ENCODE measurements at regions not wholly inside any gene's neighbourhood (a gene's known extent, or its start where the extent isn't known, plus 50 kb on each side); places are given as distances from the start of the nearest gene placed in this dataset.

- peaks cover 0 to 11% (median 7%) of the 10 kb centered on the region in 4 donors for H3K4me1 ChIP-seq (ENCODE audit: control insufficient read depth in 4 of 4, insufficient read depth in 4 of 4, low read length in 3 of 4)
- no peaks in the 10 kb centered on the region for H3K36me3 ChIP-seq (ENCODE audit: control insufficient read depth in 4 of 4, insufficient read depth in 3 of 4, low read depth in 1 of 4, low read length in 3 of 4)
- 92% methylated on average over 5 of the region's 5 CpGs for WGBS
- TF ChIP-seq JUND (IDR thresholded peaks at IDR 0.05) (no peak), RXRA (IDR thresholded peaks at IDR 0.05) (no peak), GABPA (IDR thresholded peaks at IDR 0.05 in 1 of 2, conservative IDR thresholded peaks at IDR 0.05 in 1 of 2) (no peak), FOXA1 (IDR thresholded peaks at IDR 0.05) (no peak), RAD21 (IDR thresholded peaks at IDR 0.05) (no peak), ZBTB33 (IDR thresholded peaks at IDR 0.05) (no peak), EGR1 (IDR thresholded peaks at IDR 0.05; ENCODE audit: low read depth in 2 of 2) (no peak), MAX (IDR thresholded peaks at IDR 0.05) (no peak), TAF1 (conservative IDR thresholded peaks at IDR 0.05) (no peak), NR2F2 (IDR thresholded peaks at IDR 0.05) (no peak)
- TF ChIP-seq, protein P1, sequence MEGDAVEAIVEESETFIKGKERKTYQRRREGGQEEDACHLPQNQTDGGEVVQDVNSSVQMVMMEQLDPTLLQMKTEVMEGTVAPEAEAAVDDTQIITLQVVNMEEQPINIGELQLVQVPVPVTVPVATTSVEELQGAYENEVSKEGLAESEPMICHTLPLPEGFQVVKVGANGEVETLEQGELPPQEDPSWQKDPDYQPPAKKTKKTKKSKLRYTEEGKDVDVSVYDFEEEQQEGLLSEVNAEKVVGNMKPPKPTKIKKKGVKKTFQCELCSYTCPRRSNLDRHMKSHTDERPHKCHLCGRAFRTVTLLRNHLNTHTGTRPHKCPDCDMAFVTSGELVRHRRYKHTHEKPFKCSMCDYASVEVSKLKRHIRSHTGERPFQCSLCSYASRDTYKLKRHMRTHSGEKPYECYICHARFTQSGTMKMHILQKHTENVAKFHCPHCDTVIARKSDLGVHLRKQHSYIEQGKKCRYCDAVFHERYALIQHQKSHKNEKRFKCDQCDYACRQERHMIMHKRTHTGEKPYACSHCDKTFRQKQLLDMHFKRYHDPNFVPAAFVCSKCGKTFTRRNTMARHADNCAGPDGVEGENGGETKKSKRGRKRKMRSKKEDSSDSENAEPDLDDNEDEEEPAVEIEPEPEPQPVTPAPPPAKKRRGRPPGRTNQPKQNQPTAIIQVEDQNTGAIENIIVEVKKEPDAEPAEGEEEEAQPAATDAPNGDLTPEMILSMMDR (IDR thresholded peaks at IDR 0.05; ENCODE audit: low read depth, low read length, missing input control) = no peak
- H3K9me3 ChIP-seq (ENCODE audit: control insufficient read depth in 4 of 4, low read length in 3 of 4) = no peaks in the 10 kb centered on the region
- DNase-seq (ENCODE audit: low spot score) = no peak
- no peak overlapping the region for H3K27ac ChIP-seq (ENCODE audit: low read depth in 1 of 2, low read length in 2 of 2)
- no peak overlapping the region for H3K9ac ChIP-seq (ENCODE audit: low read depth in 1 of 2, low read length in 2 of 2)
- no peaks in the 10 kb centered on the region for H3K27me3 ChIP-seq (ENCODE audit: control insufficient read depth in 4 of 4, insufficient read depth in 4 of 4, low read length in 3 of 4)
- H3K4me3 ChIP-seq (ENCODE audit: low read depth in 1 of 3, low read length in 3 of 3) = no peak overlapping the region
These were observed 88.7 kb upstream of the UBL3 start for GRCh38 chr13:29939158-29939557.

- no peaks in the 10 kb centered on the region for H3K27me3 ChIP-seq (ENCODE audit: control insufficient read depth in 4 of 4, insufficient read depth in 4 of 4, low read length in 3 of 4)
- H3K27ac ChIP-seq (ENCODE audit: low read depth in 1 of 2, low read length in 2 of 2) = no peak overlapping the region
- no peaks in the 10 kb centered on the region for H3K9me3 ChIP-seq (ENCODE audit: control insufficient read depth in 4 of 4, low read length in 3 of 4)
- peaks cover 0 to 11% (median 7%) of the 10 kb centered on the region in 4 donors for H3K4me1 ChIP-seq (ENCODE audit: control insufficient read depth in 4 of 4, insufficient read depth in 4 of 4, low read length in 3 of 4)
- DNase-seq (ENCODE audit: low spot score) = no peak
- WGBS = 92% methylated on average over 4 of the region's 4 CpGs
- no peak for TF ChIP-seq HNF4A (conservative IDR thresholded peaks at IDR 0.05)
- no peak overlapping the region for H3K4me3 ChIP-seq (ENCODE audit: low read depth in 1 of 3, low read length in 3 of 3)
- H3K9ac ChIP-seq (ENCODE audit: low read depth in 1 of 2, low read length in 2 of 2) = no peak overlapping the region
- no peaks in the 10 kb centered on the region for H3K36me3 ChIP-seq (ENCODE audit: control insufficient read depth in 4 of 4, insufficient read depth in 3 of 4, low read depth in 1 of 4, low read length in 3 of 4)
These were observed 87.4 kb upstream of the UBL3 start for GRCh38 chr13:29937841-29938240.

GRCh38 chr13:29937379-29937778 is 87.0 kb upstream of the UBL3 start:
- WGBS = 97% methylated on average over 12 of the region's 12 CpGs
- Histone ChIP-seq H3K4me3 (ENCODE audit: low read depth in 1 of 3, low read length in 3 of 3) (no peak overlapping the region), H3K27me3 (ENCODE audit: control insufficient read depth in 4 of 4, insufficient read depth in 4 of 4, low read length in 3 of 4) (no peaks in the 10 kb centered on the region), H3K27ac (ENCODE audit: low read depth in 1 of 2, low read length in 2 of 2) (no peak overlapping the region), H3K4me1 (ENCODE audit: control insufficient read depth in 4 of 4, insufficient read depth in 4 of 4, low read length in 3 of 4) (peaks cover 0 to 11% (median 7%) of the 10 kb centered on the region in 4 donors), H3K36me3 (ENCODE audit: control insufficient read depth in 4 of 4, insufficient read depth in 3 of 4, low read depth in 1 of 4, low read length in 3 of 4) (no peaks in the 10 kb centered on the region), H3K9me3 (ENCODE audit: control insufficient read depth in 4 of 4, low read length in 3 of 4) (no peaks in the 10 kb centered on the region), H3K9ac (ENCODE audit: low read depth in 1 of 2, low read length in 2 of 2) (no peak overlapping the region)
- DNase-seq (ENCODE audit: low spot score) = no peak
- TF ChIP-seq RXRA (IDR thresholded peaks at IDR 0.05) = no peak
- TF ChIP-seq HNF4G (IDR thresholded peaks at IDR 0.05) = no peak

All from liver (tissue), 8 donors.